ENCODE measurements at regions not wholly inside any gene's neighbourhood (a gene's known extent, or its start where the extent isn't known, plus 50 kb on each side); places are given as distances from the start of the nearest gene placed in this dataset.
"Not testable (repeated sequence)": the region's sequence is repeated elsewhere in the genome, so short reads cannot be mapped to it uniquely, and the experiment has no call there.

GRCh38 chr5:97570242-97570641, 387.2 kb upstream of the RIOK2 start:
- WGBS = 92% methylated on average over 1 of the region's 1 CpG

DNA sequence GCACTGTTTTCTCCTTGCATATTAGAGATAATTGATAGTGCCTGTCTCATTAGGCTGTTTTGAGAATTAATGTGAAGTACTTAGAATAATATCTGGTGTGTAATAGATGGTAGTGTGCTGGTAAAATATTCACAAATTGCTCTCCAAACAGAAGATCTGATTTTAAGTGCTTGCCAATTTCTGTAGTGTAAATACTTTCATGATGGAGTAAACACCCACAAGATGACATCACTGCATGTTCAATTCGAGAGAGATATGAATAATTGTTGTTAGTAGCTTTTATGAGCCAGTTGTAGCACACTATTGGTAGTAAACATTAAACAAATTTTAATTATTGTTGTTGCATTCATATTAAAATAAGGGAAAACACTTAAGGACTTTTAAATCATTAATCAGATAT, 392.3 kb upstream of the RIOK2 start:
- Histone ChIP-seq H3K4me3 (ENCODE audit: low read depth, low read length) (no peak overlapping the region), H3K36me3 (ENCODE audit: insufficient read depth) (no peaks in the 10 kb centered on the region), H3K27ac (ENCODE audit: low read depth) (no peak overlapping the region), H3K4me1 (ENCODE audit: insufficient read depth) (no peaks in the 10 kb centered on the region)
- WGBS = 45% methylated on average over 1 of the region's 1 CpG
- DNase-seq (ENCODE audit: extremely low spot score) = no peak

More at GRCh38 chr5:97570242-97570641, 387.2 kb upstream of the RIOK2 start:
- Histone ChIP-seq H3K27ac (ENCODE audit: low read depth) (no peak overlapping the region), H3K4me3 (ENCODE audit: low read depth, low read length) (no peak overlapping the region), H3K36me3 (ENCODE audit: insufficient read depth) (no peaks in the 10 kb centered on the region), H3K4me1 (ENCODE audit: insufficient read depth) (no peaks in the 10 kb centered on the region)
- DNase-seq (ENCODE audit: extremely low spot score) = no peak

DNA sequence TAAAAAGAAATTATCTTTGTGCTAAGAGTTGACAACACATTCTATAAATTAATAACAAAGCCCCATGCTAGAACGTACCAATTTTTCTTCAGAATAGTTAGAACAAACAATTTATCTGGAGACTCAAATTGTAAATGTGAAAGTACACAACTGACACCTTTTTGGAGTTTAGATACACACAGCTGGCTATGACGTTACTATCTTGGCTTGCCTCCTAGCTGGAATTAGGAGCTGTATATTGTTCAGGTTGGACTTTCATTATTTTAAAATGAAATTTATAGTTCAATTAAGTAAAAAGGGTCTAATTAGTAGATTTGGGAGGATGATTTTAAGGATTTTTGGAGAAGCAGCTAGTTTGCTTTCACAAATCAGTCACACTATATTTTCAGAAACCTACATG, 393.9 kb upstream of the RIOK2 start:
- H3K4me3 ChIP-seq (ENCODE audit: low read depth, low read length) = no peak overlapping the region
- WGBS = 30% methylated on average over 2 of the region's 2 CpGs
- no peaks in the 10 kb centered on the region for H3K4me1 ChIP-seq (ENCODE audit: insufficient read depth)
- H3K36me3 ChIP-seq (ENCODE audit: insufficient read depth) = no peaks in the 10 kb centered on the region
- H3K27ac ChIP-seq (ENCODE audit: low read depth) = no peak overlapping the region
- DNase-seq (ENCODE audit: extremely low spot score) = no peak

GRCh38 chr5:97579977-97580376, 396.9 kb upstream of the RIOK2 start:
- not testable (repeated sequence) for H3K36me3 ChIP-seq (ENCODE audit: insufficient read depth); H3K4me3 ChIP-seq (ENCODE audit: low read depth, low read length); H3K27ac ChIP-seq (ENCODE audit: low read depth); H3K4me1 ChIP-seq (ENCODE audit: insufficient read depth); DNase-seq (ENCODE audit: extremely low spot score)
- WGBS = 97% methylated on average over 29 of the region's 29 CpGs

DNA sequence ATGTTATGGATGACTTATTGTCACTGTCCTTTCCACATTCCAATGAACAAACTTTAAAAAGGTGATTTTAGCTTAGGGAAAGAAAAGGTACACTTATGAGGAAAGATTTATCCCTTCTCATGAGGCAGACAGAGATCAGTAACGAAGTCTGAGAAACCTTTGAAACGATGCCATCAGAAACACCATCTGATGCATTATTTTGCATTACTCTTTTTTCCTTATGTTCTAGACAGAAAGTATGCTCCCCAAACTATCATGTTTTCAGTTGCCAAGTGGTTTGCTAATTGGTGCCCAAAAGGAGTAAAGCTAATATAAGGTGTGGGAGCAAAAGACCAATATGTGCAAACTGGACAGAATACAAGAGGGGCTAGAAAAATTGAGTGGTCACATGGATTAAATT, 397.7 kb upstream of the RIOK2 start:
- no peaks in the 10 kb centered on the region for H3K36me3 ChIP-seq (ENCODE audit: insufficient read depth)
- H3K4me3 ChIP-seq (ENCODE audit: low read depth, low read length) = no peak overlapping the region
- no peak overlapping the region for H3K27ac ChIP-seq (ENCODE audit: low read depth)
- WGBS = 95% methylated on average over 2 of the region's 2 CpGs
- DNase-seq (ENCODE audit: extremely low spot score) = no peak
- no peaks in the 10 kb centered on the region for H3K4me1 ChIP-seq (ENCODE audit: insufficient read depth)

DNA sequence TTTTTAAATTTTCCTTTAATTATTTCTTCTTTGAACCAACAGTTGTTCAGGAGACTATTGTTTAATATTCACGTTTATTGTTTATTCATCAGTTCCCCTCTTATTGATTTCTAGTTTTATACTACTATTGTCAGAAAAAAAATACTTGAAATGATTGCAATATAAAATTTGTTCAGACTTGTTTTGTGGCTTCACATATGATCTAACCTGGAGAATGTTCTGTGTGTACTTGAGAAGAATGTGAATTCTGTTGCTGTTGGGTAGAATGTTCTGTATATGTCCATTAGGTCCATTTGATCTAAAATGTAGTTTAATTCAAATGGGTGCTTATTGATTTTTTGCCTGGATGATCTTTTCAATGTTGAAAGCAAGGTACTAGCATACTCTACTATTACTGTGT, 408.7 kb upstream of the RIOK2 start:
- H3K4me3 ChIP-seq (ENCODE audit: low read depth, low read length) = no peak overlapping the region
- no peaks in the 10 kb centered on the region for H3K4me1 ChIP-seq (ENCODE audit: insufficient read depth)
- H3K36me3 ChIP-seq (ENCODE audit: insufficient read depth) = no peaks in the 10 kb centered on the region
- no peak overlapping the region for H3K27ac ChIP-seq (ENCODE audit: low read depth)
- DNase-seq (ENCODE audit: extremely low spot score) = no peak
- WGBS = 39% methylated on average over 1 of the region's 1 CpG

DNA sequence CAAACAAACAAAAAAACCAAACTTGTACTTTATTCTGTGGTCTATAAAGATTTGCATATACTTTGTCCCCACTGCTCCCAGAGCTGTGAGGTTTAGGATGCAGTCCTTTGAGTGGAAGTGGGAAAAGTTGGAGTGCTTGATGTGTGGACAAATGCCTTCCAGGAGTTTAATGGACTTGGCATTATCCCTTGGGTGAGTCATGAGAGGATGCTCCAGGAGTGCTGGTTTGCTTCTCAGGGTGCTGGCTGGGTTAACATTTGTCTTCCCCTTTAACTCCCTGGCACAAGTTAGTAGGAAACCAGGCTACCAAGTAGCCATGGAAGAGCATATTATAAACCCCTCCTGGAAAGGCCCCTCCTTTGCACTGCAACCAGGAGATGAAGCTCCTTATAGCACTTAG, 417.4 kb upstream of the RIOK2 start:
- Histone ChIP-seq H3K36me3 (ENCODE audit: insufficient read depth) (no peaks in the 10 kb centered on the region), H3K4me3 (ENCODE audit: low read depth, low read length) (no peak overlapping the region), H3K27ac (ENCODE audit: low read depth) (no peak overlapping the region), H3K4me1 (ENCODE audit: insufficient read depth) (no peaks in the 10 kb centered on the region)
- no peak for DNase-seq (ENCODE audit: extremely low spot score)

DNA sequence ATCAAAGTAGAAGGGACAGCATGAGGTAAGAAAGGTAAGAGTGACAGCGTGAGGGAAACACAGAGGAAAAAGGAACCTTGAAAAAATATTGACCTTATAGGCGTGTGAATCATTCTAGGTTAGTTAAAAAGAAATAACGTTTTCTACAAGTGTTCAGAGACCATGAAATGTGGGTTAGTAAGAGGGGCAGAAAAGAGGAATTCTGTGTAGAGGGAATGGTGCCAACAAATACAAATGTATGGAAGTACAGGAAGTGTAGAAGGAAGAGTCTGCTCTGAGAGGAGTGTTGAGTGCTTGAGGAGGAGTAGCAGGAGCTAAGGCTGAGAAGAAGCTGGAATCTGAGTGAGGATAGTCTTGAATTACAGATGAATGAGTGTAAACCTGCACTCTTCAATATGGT, 418.6 kb upstream of the RIOK2 start:
- H3K4me3 ChIP-seq (ENCODE audit: low read depth, low read length) = no peak overlapping the region
- H3K27ac ChIP-seq (ENCODE audit: low read depth) = no peak overlapping the region
- no peaks in the 10 kb centered on the region for H3K36me3 ChIP-seq (ENCODE audit: insufficient read depth)
- no peaks in the 10 kb centered on the region for H3K4me1 ChIP-seq (ENCODE audit: insufficient read depth)
- DNase-seq (ENCODE audit: extremely low spot score) = no peak
- WGBS = 84% methylated on average over 3 of the region's 3 CpGs

- H3K27ac ChIP-seq (ENCODE audit: low read depth) = no peak overlapping the region
- no peaks in the 10 kb centered on the region for H3K36me3 ChIP-seq (ENCODE audit: insufficient read depth)
- no peaks in the 10 kb centered on the region for H3K4me1 ChIP-seq (ENCODE audit: insufficient read depth)
- DNase-seq (ENCODE audit: extremely low spot score) = no peak
- no peak overlapping the region for H3K4me3 ChIP-seq (ENCODE audit: low read depth, low read length)
Observed at GRCh38 chr5:97606531-97606930, 423.5 kb upstream of the RIOK2 start.

DNA sequence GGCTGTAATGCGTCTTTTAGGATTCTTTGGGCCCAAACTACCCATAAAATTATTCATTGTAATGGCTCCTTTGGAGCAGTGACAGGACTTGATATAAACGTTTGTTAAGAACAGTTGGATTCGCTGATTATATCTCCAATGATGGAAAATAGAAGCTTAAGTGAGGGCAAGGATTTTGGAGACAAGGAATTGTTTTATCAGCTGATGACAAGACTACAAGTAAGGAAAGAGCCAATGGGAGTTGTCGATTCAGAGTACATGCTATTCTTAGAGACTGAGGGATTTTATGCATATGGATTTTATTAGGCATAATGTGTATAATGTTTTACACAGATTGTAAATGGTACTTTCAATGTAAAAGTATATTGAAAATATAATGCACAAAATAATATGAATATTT, 425.5 kb upstream of the RIOK2 start:
- Histone ChIP-seq H3K4me3 (ENCODE audit: low read depth, low read length) (no peak overlapping the region), H3K4me1 (ENCODE audit: insufficient read depth) (no peaks in the 10 kb centered on the region), H3K36me3 (ENCODE audit: insufficient read depth) (no peaks in the 10 kb centered on the region), H3K27ac (ENCODE audit: low read depth) (no peak overlapping the region)
- WGBS = 51% methylated on average over 4 of the region's 4 CpGs
- DNase-seq (ENCODE audit: extremely low spot score) = no peak

DNA sequence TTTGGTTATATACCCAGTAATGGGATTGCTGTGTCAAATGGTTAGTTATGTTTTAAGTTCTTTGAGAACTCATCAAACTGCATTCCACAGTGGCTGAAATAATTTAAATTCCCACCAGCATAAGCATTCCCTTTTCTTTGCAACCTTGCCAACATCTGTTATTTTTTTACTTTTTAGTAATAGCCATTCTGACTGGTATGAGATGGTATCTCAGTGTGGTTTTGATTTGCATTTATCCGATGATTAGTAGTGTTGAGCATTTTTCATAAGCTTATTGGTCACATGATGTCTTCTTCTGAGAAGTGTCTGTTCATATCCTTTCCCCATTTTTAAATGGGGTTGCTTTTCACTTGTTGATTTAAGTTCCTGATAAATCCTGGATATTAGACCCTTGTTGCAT, 435.7 kb upstream of the RIOK2 start:
- DNase-seq (ENCODE audit: extremely low spot score) = no peak
- Histone ChIP-seq H3K4me3 (ENCODE audit: low read depth, low read length) (no peak overlapping the region), H3K36me3 (ENCODE audit: insufficient read depth) (no peaks in the 10 kb centered on the region), H3K4me1 (ENCODE audit: insufficient read depth) (no peaks in the 10 kb centered on the region), H3K27ac (ENCODE audit: low read depth) (no peak overlapping the region)
- WGBS = 91% methylated on average over 1 of the region's 1 CpG

DNA sequence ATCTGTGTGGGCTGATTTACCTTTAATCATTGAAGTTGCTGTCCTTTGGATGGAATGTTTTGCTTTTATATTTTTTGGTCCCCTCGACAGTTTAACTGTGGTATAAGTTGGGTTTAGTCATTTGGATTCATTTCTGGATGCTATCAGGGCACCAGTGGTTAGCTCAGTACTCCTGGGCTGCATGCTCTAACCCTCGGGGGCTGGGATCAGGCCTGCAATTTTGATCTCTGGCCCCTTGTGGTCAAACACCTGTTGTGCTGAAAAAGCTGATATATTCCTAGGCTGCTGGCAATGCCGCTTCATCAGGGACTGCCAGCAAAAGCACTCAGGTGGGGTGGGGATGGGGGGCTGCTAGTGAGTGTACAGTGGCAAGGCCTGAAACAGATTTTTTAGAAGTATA, 440.4 kb upstream of the RIOK2 start:
- Histone ChIP-seq H3K36me3 (ENCODE audit: insufficient read depth) (no peaks in the 10 kb centered on the region), H3K4me1 (ENCODE audit: insufficient read depth) (no peaks in the 10 kb centered on the region), H3K27ac (ENCODE audit: low read depth) (no peak overlapping the region), H3K4me3 (ENCODE audit: low read depth, low read length) (no peak overlapping the region)
- DNase-seq (ENCODE audit: extremely low spot score) = no peak
- 84% methylated on average over 3 of the region's 3 CpGs for WGBS

DNA sequence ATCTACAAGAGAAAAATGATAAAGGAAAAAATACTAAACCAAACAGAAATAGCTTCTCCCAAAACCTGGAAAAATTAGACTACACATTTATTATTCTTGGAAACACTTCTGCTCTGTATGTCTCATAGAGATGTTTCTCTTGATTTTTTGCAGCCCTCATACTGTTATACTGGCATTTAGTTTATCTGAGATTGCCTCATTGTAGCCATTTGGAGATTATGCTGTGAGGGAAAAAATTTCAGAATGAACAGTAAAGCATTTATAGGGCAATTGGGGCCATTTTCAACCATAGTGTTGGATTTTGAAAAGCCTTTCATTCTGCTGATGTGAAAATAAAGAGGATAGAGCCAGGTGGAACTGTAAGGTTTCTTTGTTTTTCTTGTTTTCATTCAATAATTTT, 441.8 kb upstream of the RIOK2 start:
- Histone ChIP-seq H3K4me1 (ENCODE audit: insufficient read depth) (no peaks in the 10 kb centered on the region), H3K36me3 (ENCODE audit: insufficient read depth) (no peaks in the 10 kb centered on the region), H3K27ac (ENCODE audit: low read depth) (no peak overlapping the region), H3K4me3 (ENCODE audit: low read depth, low read length) (no peak overlapping the region)
- no peak for DNase-seq (ENCODE audit: extremely low spot score)

DNA sequence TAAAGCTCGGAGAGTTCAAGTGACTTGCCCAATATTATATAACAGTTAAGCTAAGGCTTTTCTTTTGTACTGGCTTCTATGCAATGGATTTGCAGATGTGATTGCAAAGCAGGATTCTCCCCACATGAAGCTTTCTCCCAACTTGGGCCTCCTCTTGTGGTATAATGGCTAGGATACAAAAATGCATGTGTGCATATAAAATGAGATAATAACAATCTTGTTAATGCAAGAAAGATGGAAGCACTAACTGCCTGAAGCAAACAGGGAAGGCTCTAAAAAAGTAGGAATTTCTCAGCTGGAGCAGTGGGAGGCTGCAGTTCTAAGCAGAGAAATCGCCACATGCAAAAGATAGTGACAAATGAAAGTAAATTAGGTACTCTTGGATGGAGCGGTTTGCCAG, 444.2 kb upstream of the RIOK2 start:
- DNase-seq (ENCODE audit: extremely low spot score) = no peak
- Histone ChIP-seq H3K27ac (ENCODE audit: low read depth) (no peak overlapping the region), H3K36me3 (ENCODE audit: insufficient read depth) (no peaks in the 10 kb centered on the region), H3K4me3 (ENCODE audit: low read depth, low read length) (no peak overlapping the region), H3K4me1 (ENCODE audit: insufficient read depth) (no peaks in the 10 kb centered on the region)
- 83% methylated on average over 3 of the region's 3 CpGs for WGBS

- Histone ChIP-seq H3K36me3 (ENCODE audit: insufficient read depth) (no peaks in the 10 kb centered on the region), H3K4me3 (ENCODE audit: low read depth, low read length) (no peak overlapping the region), H3K27ac (ENCODE audit: low read depth) (no peak overlapping the region), H3K4me1 (ENCODE audit: insufficient read depth) (no peaks in the 10 kb centered on the region)
- no peak for DNase-seq (ENCODE audit: extremely low spot score)
- 37% methylated on average over 1 of the region's 1 CpG for WGBS
Observed at GRCh38 chr5:97628031-97628430, 445.0 kb upstream of the RIOK2 start.
